ENCODE measurements at regions not wholly inside any gene's neighbourhood (a gene's known extent, or its start where the extent isn't known, plus 50 kb on each side); places are given as distances from the start of the nearest gene placed in this dataset.
A peak's percentile ranks its signal among the peaks of the same experiment; 100 is the strongest.

DNA sequence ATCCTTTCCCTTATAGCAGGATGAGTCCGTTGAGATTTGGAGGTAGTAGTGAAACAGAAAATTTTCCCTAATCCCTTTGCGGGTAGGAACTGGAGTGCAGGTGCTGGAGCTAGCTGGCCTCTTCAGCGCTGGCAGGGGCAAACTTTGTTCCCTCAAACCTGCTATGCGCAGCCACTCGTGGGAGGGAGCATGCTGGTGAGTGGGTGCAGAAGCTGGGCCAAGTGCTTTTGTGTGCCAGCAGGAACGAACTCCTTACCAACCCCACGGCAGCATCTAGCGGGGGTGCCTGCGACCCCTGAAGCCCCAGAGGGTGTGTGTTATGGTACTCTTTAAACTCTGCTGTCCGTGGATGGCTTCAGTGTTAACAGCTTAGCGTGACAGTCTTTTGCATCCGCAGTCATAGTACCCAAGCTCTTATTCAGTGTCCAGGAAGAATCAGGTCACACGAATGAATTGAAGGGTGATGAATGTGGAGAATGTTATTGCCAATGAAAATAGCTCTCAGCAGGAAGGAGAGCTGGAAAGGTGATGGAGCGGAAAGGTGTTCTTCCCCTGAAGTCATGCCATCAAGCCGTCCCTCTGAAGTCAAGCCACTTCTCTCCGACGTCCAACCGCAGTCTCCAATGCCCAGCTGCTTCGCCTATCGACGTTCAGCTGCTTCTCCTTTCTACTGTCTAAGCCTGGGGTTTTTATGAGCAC, 1445.1 kb upstream of the CDH9 start:
- TF ChIP-seq, protein P1, sequence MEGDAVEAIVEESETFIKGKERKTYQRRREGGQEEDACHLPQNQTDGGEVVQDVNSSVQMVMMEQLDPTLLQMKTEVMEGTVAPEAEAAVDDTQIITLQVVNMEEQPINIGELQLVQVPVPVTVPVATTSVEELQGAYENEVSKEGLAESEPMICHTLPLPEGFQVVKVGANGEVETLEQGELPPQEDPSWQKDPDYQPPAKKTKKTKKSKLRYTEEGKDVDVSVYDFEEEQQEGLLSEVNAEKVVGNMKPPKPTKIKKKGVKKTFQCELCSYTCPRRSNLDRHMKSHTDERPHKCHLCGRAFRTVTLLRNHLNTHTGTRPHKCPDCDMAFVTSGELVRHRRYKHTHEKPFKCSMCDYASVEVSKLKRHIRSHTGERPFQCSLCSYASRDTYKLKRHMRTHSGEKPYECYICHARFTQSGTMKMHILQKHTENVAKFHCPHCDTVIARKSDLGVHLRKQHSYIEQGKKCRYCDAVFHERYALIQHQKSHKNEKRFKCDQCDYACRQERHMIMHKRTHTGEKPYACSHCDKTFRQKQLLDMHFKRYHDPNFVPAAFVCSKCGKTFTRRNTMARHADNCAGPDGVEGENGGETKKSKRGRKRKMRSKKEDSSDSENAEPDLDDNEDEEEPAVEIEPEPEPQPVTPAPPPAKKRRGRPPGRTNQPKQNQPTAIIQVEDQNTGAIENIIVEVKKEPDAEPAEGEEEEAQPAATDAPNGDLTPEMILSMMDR (IDR thresholded peaks at IDR 0.05; ENCODE audit: borderline replicate concordance, control extremely low read depth, extremely low read depth, insufficient read depth, missing control alignments), result no peak
- DNase-seq (ENCODE audit: low spot score), result no peak
- in situ Hi-C loops (cut with MboI; ENCODE audit: low sequenced_read_pairs, unreplicated experiment), result no loop called here

DNA sequence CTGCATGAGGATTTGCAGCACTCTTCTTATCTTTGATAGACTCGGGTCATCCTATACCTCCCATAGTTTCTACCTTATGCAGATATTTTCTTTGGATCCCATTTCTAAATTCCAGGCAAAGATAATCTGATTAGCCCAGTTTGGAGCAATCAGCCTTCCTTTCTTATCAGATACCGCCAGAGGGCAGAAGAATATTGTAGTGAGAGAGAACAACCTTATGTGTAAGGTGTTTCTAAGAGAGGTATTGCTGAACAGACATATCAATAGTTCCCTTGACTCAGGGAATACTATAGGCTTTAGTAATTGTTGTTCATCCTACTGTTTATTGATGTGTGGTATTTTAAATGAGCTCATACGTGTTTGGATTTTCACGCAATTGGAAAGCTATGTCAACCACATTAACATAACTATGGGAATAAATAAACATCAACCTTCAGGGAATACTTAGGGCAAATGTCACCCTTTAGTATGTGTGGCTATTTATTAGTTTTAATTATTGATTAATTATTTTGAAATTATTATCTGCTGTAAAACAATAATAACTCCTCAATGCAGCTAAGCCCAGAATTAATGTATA, 1435.2 kb upstream of the CDH9 start:
- in situ Hi-C loops (cut with MboI; ENCODE audit: low sequenced_read_pairs, unreplicated experiment), result no loop called here
- TF ChIP-seq, protein P1 (IDR thresholded peaks at IDR 0.05; ENCODE audit: borderline replicate concordance, control extremely low read depth, extremely low read depth, insufficient read depth, missing control alignments), result peak; percentile 13
- DNase-seq (ENCODE audit: low spot score), result no peak

DNA sequence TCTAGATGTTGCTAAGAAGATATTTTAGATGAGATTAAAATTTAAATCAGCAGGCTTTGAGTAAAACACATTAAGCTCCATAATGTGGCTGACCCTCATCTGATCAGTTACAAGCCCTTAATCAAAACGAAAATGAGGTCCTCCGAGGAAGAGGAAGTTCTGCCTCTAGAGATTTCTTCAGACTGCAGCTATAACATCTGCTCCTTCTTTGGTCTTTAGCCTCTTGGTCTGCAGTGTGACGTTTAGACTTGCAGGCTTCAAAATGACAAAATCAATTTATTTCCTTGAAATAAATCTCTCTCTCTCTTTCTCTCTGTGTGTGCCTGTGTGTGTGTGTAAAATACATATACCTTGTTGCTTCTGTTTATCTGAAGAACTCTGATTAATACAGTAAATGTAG, 1429.8 kb upstream of the CDH9 start:
- in situ Hi-C loops (cut with MboI; ENCODE audit: low sequenced_read_pairs, unreplicated experiment), result no loop called here
- TF ChIP-seq, protein P1 (IDR thresholded peaks at IDR 0.05; ENCODE audit: borderline replicate concordance, control extremely low read depth, extremely low read depth, insufficient read depth, missing control alignments), result no peak
- DNase-seq (ENCODE audit: low spot score), result no peak

DNA sequence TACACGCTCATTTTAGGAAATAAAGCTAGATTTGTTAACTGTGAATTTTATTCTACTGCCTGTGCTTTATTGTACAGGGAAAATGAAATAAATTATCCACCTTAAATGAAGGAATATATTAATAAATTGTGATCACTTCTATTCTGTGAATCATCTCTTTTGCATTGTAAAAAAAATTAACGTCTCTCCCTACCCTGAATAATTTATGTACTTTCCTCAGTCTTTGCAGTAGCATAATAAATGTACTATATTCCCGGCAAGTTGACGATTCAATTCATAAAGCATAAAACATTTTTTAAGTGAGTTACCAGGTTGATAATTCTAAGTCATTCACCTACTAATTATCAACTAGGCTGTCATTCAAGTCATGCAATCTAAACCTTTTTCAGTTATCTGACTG, 1425.3 kb upstream of the CDH9 start:
- TF ChIP-seq, protein P1 (IDR thresholded peaks at IDR 0.05; ENCODE audit: borderline replicate concordance, control extremely low read depth, extremely low read depth, insufficient read depth, missing control alignments), result no peak
- DNase-seq (ENCODE audit: low spot score), result no peak
- in situ Hi-C loops (cut with MboI; ENCODE audit: low sequenced_read_pairs, unreplicated experiment), result no loop called here

DNA sequence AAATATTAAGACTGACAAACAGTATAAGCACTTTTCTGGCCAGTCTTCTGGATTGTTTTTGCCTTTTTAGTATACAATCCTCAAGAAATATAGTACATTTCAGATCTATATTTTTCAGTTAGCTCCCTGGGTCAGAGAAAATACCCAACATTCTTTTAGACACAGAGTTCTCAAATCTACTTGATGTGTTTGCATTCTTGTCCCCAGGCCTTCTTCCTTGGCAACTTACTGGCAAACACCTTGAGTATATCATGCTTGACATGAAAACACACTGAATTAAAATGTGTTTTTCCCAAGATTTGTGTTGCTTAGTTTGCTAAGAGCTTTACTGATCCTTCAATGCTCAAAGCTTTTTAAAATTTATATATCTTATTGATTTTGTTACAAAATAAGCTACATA, 1413.1 kb upstream of the CDH9 start:
- in situ Hi-C loops (cut with MboI; ENCODE audit: low sequenced_read_pairs, unreplicated experiment), result no loop called here
- TF ChIP-seq, protein P1 (IDR thresholded peaks at IDR 0.05; ENCODE audit: borderline replicate concordance, control extremely low read depth, extremely low read depth, insufficient read depth, missing control alignments), result no peak
- no peak for DNase-seq (ENCODE audit: low spot score)

DNA sequence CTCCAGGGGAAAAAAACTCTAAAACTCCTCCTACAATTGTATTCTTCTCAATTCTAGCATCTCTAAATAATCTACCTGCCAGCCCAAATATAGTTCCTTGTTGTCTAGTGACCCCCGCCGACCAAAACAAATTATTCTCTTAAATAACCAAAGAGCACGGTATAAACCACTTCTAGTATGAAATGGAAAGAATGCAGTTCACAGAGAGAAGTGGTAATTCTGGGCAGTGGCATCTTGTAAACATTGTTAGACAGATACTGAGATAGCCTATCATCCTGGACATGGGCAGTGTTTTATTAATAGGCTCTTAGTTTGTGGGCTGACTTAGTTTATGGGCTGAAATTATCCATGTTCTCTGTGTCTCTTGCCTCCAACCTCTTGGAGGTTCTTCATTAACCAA, 1412.6 kb upstream of the CDH9 start:
- TF ChIP-seq, protein P1 (IDR thresholded peaks at IDR 0.05; ENCODE audit: borderline replicate concordance, control extremely low read depth, extremely low read depth, insufficient read depth, missing control alignments), result no peak
- DNase-seq (ENCODE audit: low spot score), result no peak
- in situ Hi-C loops (cut with MboI; ENCODE audit: low sequenced_read_pairs, unreplicated experiment), result no loop called here

All from GM13976 (cell line).